Tibial nerve (tissue), 4 donors: ENCODE measurements at regions not wholly inside any gene's neighbourhood (a gene's known extent, or its start where the extent isn't known, plus 50 kb on each side); places are given as distances from the start of the nearest gene placed in this dataset.

Experiments
- DNase-seq, 2 donors: peaks; one replicate each; pipeline ENCODE4 v3.0.0-alpha.2; 2019; ENCODE audit warnings: low spot score in 2 of 2
- H3K27ac ChIP-seq, 4 donors: fragments of 200-600 bp; sonication (generic) in 3 of 4; one replicate each; pipeline ENCODE4 v1.5.1; 2017 to 2019; ENCODE audit warnings: mild to moderate bottlenecking in 1 of 4
- H3K27me3 ChIP-seq, 2 donors: fragments of 200-600 bp; sonication (generic) in 1 of 2; one replicate each; pipeline versions ENCODE4 v1.5.1 to v1.6.0; 2017 to 2019
- H3K36me3 ChIP-seq, 3 donors: fragments of 200-600 bp; sonication (generic); one replicate each; pipeline ENCODE4 v1.5.1; 2018 to 2019
- H3K4me1 ChIP-seq, 4 donors: fragments of 200-600 bp; sonication (generic) in 3 of 4; one replicate each; pipeline ENCODE4 v1.5.1; 2017 to 2019
- H3K4me3 ChIP-seq, 4 donors: fragments of 200-600 bp; sonication (generic) in 3 of 4; one replicate each; pipeline ENCODE4 v1.5.1; 2017 to 2019; ENCODE audit warnings: mild to moderate bottlenecking in 1 of 4, moderate library complexity in 1 of 4
- H3K9me3 ChIP-seq, 4 donors: fragments of 200-600 bp; sonication (generic) in 3 of 4; one replicate each; pipeline ENCODE4 v1.5.1; 2017 to 2019
- EP300 ChIP-seq, 2 donors: sonication (generic); formaldehyde crosslinking; IDR thresholded peaks; one replicate each; pipeline ENCODE4 v1.6.1; 2017; ENCODE audit warnings: antibody characterized with exemption in 2 of 2, mild to moderate bottlenecking in 1 of 2
- POLR2A ChIP-seq, 2 donors: fragments of 450-650 bp; IDR thresholded peaks; one replicate each; pipeline ENCODE4 v1.6.1; 2017; ENCODE audit warnings: antibody characterized with exemption in 2 of 2, mild to moderate bottlenecking in 2 of 2, moderate library complexity in 2 of 2
- WGBS, 2 donors: methylation state at CpG; one replicate each; pipeline ENCODE4 v1.1.5; 2018; 5-methylcytosine and 5-hydroxymethylcytosine counted together
- TF ChIP-seq, protein P1 (sequence below), 5 experiments: fragments of 200-600 bp in 3 of 5; fragments of 450-650 bp in 2 of 5; sonication (generic) in 3 of 5; IDR thresholded peaks; one replicate each; pipeline ENCODE4 v1.5.1; 2016 to 2019; ENCODE audit warnings: antibody characterized with exemption in 5 of 5, mild to moderate bottlenecking in 3 of 5, moderate library complexity in 2 of 5

DNA sequence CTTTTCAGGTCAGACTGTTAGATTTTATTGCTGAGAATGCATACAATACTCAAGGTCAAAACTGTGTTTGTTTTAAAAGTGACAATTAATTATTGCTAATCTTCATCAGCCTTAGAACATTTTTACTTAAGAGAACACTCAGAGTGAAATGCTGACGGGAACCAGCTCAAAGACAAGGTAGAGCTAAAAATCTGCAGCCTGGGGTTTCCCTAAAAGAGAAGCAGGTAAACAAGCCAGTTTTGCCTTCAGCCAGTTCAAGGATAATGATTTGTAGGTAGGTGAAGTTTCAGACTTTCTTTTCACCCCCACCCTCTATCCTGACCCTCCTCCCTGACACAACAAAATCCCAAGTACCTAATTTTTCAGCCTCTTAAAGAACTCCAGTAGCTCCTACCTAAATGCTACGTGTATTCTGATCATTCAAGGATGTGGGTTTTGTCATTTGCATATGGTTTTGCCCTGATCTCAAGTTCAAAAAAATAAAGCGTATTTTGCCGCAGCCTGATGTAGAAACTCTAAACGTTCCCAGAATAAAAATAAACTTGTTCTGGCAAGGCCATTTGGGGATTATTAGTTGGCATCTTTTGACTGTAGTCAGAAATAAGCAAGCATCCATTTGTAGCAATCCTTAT lies 407.2 kb downstream of the EFNA5 start:
- Histone ChIP-seq H3K4me1 (no peaks in the 10 kb centered on the region), H3K4me3 (no peak overlapping the region), H3K36me3 (no peaks in the 10 kb centered on the region), H3K27me3 (no peaks in the 10 kb centered on the region), H3K9me3 (no peaks in the 10 kb centered on the region), H3K27ac (no peak overlapping the region)
- DNase-seq, result no peak
- WGBS, 2 donors, result 55 to 75% methylated on average over 5 of the region's 5 CpGs
- TF ChIP-seq EP300 (IDR thresholded peaks at IDR 0.05), result no peak
- TF ChIP-seq, protein P1, sequence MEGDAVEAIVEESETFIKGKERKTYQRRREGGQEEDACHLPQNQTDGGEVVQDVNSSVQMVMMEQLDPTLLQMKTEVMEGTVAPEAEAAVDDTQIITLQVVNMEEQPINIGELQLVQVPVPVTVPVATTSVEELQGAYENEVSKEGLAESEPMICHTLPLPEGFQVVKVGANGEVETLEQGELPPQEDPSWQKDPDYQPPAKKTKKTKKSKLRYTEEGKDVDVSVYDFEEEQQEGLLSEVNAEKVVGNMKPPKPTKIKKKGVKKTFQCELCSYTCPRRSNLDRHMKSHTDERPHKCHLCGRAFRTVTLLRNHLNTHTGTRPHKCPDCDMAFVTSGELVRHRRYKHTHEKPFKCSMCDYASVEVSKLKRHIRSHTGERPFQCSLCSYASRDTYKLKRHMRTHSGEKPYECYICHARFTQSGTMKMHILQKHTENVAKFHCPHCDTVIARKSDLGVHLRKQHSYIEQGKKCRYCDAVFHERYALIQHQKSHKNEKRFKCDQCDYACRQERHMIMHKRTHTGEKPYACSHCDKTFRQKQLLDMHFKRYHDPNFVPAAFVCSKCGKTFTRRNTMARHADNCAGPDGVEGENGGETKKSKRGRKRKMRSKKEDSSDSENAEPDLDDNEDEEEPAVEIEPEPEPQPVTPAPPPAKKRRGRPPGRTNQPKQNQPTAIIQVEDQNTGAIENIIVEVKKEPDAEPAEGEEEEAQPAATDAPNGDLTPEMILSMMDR (IDR thresholded peaks at IDR 0.05), result no peak
- no peak for TF ChIP-seq POLR2A (IDR thresholded peaks at IDR 0.05)

DNA sequence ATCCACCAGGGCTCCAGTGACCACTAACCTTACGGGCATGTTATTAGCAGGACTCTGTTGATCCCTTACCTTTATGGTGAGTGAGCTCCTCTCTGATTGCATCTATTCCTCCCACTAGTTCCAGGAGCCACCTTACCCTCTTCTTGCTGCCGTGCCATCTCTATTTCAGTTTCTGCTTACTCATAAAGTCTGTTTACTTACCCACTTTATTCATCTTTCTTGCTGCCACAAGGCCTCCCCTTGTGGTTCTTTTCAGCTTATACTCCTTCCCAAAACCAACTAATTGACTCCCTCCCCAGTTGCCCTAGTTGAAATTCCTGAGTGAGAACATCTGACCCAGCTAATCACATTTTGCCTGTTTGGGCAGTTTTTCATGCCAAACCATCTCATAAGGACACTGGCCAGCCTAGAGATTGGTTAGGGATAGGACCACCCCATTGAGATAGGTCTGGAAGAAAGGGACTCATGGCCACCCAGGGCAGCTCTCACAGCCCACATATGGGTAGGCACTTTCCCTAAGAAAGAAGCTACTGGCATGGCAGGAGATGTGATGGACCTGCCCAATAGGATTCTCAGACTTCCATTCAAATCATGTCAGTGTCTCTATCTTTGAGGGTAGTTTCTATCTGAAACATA lies 412.7 kb downstream of the EFNA5 start:
- H3K27ac ChIP-seq, result no peak overlapping the region
- peaks cover 0 to 14% (median 0%) of the 10 kb centered on the region in 4 donors for H3K4me1 ChIP-seq
- no peak for DNase-seq
- no peaks in the 10 kb centered on the region for H3K36me3 ChIP-seq
- no peak for TF ChIP-seq EP300 (IDR thresholded peaks at IDR 0.05)
- TF ChIP-seq POLR2A (IDR thresholded peaks at IDR 0.05), result no peak
- TF ChIP-seq, protein P1 (IDR thresholded peaks at IDR 0.05), result no peak
- no peaks in the 10 kb centered on the region for H3K27me3 ChIP-seq
- H3K9me3 ChIP-seq, result no peaks in the 10 kb centered on the region
- 87 to 100% methylated on average over 2 of the region's 2 CpGs for WGBS, 2 donors
- H3K4me3 ChIP-seq, result no peak overlapping the region

DNA sequence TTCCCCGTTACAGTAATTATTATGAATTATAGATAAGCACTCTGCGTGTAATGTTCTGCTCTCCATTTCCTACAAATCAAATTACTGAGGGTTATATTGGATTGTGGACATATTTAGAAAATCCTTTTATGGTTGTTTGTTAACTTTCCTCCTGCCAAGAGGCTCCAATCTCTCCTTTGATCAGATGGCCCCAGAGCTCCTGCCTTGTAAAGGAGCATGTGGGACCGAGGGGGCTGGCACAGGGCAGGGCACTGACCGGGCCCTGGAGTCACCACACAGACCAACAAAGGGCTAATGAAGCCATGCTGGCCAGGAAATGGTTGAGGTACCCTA lies 415.9 kb downstream of the EFNA5 start:
- Histone ChIP-seq H3K4me1 (peaks cover 0 to 15% (median 0%) of the 10 kb centered on the region in 4 donors), H3K9me3 (no peaks in the 10 kb centered on the region), H3K4me3 (no peak overlapping the region), H3K27ac (no peak overlapping the region), H3K36me3 (no peaks in the 10 kb centered on the region), H3K27me3 (no peaks in the 10 kb centered on the region)
- TF ChIP-seq, protein P1 (IDR thresholded peaks at IDR 0.05), result no peak
- TF ChIP-seq POLR2A (IDR thresholded peaks at IDR 0.05) (no peak), EP300 (IDR thresholded peaks at IDR 0.05) (no peak)
- no peak for DNase-seq
- WGBS, 2 donors, result 96% methylated on average over 4 of the region's 4 CpGs

DNA sequence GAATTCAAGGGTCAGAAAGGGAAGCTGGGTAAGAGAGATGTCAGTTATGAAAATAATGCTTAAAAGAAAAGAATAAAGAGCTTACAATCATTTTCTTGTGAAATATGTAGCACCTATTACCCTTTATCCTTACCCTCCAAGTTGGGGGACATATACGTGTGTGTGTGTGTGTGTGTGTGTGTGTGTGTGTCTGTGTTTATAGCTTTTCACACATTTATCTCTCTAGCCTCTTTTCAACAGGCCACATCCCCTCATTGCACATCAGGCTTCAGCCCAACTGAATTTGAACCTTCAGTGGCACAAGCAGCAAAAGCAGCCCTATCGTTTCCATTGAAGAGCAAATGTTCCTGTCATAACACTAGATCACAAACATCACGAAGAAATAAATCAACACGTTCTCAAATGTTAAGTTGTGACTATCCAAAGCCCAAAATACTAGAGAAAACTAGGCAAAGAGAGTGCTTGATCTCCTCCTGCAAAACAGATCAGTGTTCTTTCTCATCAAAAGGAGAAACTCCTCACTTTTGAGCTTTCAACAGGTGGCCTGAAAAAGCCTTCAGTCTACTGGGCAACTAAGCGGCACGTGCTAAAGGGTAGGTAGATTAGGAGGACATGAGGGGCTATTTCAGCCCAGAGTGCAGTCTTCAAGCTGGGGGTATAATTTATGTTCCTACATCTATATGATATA lies 416.4 kb downstream of the EFNA5 start:
- WGBS, 2 donors, result 55 to 65% methylated on average over 6 of the region's 6 CpGs
- H3K4me3 ChIP-seq, result no peak overlapping the region
- TF ChIP-seq, protein P1 (IDR thresholded peaks at IDR 0.05), result no peak
- TF ChIP-seq EP300 (IDR thresholded peaks at IDR 0.05) (no peak), POLR2A (IDR thresholded peaks at IDR 0.05) (no peak)
- H3K9me3 ChIP-seq, result no peaks in the 10 kb centered on the region
- no peak for DNase-seq
- H3K27ac ChIP-seq, result no peak overlapping the region
- H3K4me1 ChIP-seq, result peaks cover 0 to 15% (median 0%) of the 10 kb centered on the region in 4 donors
- H3K27me3 ChIP-seq, result no peaks in the 10 kb centered on the region
- H3K36me3 ChIP-seq, result no peaks in the 10 kb centered on the region

DNA sequence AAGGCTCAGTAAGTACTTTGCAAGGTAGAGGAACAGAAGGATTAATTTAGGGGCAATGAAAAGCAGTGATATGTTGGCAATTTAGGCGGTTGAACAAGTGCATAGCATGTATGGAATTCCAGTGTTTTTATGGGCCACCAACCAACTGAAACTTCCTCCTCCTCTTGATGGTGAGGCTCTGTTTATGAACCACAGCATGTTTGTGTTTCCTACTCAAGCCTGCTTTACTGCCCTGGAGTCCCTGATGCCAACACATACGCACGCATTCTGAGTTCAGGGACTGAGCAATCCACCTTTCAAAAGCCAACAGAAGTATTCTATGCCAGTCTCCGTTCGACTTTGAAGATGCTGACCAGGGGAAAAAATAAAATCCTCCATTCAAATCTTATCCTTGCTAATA lies 417.5 kb downstream of the EFNA5 start:
- no peak overlapping the region for H3K27ac ChIP-seq
- H3K27me3 ChIP-seq, result no peaks in the 10 kb centered on the region
- DNase-seq, result no peak
- H3K9me3 ChIP-seq, result no peaks in the 10 kb centered on the region
- 47 to 48% methylated on average over 5 of the region's 5 CpGs for WGBS, 2 donors
- H3K4me1 ChIP-seq, result peaks cover 0 to 15% (median 0%) of the 10 kb centered on the region in 4 donors
- TF ChIP-seq POLR2A (IDR thresholded peaks at IDR 0.05) (no peak), EP300 (IDR thresholded peaks at IDR 0.05) (no peak)
- TF ChIP-seq, protein P1 (IDR thresholded peaks at IDR 0.05), result no peak
- H3K4me3 ChIP-seq, result no peak overlapping the region
- H3K36me3 ChIP-seq, result no peaks in the 10 kb centered on the region
